ENCODE measurements at regions not wholly inside any gene's neighbourhood (a gene's known extent, or its start where the extent isn't known, plus 50 kb on each side); places are given as distances from the start of the nearest gene placed in this dataset.
A peak's percentile ranks its signal among the peaks of the same experiment; 100 is the strongest.

DNA sequence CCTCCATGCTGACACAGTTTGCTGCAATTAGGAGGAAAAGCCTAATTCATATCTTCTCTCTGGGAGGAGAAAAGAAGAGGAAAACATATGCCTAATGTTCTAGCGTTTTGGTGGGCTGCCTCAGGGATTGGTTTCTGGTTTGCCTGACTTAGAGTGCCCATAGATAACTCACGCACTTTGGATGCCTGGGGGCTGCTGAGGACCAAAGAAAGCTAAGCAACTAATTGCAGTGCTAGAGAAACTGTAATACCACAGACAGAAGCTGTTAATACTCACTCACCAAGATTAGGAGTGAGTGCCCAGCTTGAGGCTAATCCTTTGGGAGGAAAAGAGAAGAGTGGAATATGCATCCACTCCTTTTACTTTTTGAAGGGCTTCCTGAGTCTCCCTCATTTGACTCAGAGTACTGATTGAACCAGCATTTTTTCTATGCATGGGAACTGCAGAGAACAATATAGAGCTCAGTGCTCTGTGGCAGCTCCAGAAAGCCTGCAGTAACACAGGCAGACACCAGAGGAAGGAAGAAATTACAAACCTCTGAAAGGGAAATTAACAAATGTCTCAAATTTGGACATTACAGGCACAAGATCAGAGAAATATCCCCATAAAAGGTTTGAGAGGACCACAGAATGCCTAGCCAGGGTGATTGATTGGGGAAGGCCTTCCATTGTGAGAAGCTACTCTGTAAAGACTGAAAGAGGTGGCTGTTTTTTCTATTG is 666.4 kb downstream of the OLFM4 start:
- no peak for DNase-seq (ENCODE audit: low spot score)

DNA sequence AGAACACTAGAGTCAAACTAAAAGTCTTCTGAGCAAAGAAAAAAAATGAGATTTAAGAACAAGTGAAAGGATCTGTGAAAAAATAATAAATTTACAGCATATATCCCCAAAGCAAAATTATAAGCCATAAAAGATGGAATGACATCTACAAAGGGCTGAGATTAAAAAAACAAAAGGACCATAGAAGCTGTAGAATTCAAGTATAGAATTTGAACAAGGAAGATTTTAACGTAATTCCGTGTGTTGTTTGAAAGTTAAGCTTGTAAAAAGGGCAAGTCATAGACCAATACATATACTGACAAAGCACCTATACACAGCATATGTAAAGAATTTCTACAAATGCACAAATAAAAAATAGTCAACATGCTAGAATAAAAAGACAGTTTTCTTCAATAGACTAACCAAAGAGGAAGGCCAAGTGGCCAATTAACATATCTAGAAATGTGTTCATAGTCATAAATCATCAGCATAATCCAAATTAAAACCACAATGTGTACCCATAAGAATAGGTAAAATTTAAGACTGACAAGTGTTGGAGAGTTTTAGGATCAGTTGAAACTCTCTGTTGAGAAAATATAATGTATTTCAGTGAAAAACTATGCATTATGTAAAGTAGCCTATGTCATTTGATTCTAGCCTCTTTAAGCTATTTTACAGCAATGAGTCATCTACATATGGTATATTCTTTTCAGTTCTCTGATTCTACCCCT is 674.9 kb downstream of the OLFM4 start:
- no peak for DNase-seq (ENCODE audit: low spot score)

DNA sequence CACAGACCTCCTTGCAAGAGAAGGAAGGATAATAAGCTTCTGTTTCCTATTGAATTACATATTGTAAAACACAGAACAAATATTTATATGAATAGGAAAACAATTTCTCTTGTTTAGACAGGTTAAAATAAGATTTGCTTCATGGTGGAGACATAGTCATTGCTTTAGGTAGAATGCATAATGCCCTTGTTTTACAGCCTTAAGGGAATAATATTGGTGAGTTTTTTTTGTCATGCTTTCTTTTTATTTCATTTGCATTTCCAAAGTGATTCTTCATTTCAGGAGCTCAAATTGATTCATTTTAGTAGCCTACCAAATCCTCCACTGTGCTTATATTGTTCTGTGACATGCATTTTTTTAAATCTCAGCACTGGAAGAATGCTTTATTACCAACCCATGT is 690.7 kb downstream of the OLFM4 start:
- no peak for DNase-seq (ENCODE audit: low spot score)

DNA sequence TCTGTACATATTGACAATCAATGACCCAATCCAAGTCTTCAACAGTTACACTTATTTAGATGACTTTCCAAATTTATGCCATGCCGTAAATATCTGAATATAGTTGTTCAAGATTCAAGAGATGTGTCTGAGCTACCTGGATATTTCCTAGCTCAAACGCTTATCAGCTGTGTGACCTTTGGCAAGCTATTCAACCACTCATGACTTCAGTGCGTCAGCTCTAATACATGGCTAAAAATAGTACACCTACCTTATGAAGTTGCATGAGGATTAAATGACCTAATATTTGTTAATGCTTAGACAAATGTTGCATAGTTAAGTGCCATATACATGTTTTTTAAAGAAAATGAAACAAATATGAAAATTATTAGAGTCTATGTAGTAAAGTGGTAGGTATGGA is 704.1 kb downstream of the OLFM4 start:
- no peak for DNase-seq (ENCODE audit: low spot score)

DNA sequence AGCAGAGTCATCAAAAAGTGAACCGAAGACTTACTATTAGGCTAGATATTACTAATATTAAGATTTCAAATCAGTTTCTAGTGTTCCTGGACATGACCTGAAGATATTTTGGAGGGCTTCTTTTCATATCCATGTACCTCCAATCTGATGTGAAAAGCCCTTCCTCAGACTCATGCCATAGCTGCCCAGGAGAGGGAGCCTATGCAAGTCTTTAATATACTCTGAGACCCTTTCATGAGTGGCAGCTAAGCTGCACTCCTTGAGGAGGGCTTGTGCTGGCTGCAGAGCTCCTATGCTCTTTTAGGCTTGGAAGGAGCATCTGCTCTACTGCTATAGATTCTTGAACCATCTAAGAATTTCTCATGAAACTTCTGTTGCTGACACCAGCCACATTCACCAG is 715.3 kb downstream of the OLFM4 start:
- no peak for DNase-seq (ENCODE audit: low spot score)

DNA sequence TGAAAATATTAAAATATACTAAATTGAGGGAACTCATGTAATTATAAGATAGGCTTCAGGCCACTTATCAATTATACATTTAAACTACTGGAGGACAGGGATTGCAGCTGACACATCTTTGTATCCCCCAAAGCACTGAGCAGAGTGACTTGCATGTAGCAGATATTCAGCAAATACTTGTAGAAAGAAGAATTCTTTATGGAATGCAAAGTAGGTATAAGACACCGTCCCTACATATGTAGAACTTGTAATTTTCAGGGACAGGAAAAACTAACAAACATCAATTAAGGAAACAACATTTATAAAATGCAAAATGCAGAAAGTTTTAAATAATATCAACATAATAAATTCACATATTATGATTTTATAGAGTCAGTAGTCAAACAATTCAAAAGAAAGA is 719.2 kb downstream of the OLFM4 start:
- no peak for DNase-seq (ENCODE audit: low spot score)

DNA sequence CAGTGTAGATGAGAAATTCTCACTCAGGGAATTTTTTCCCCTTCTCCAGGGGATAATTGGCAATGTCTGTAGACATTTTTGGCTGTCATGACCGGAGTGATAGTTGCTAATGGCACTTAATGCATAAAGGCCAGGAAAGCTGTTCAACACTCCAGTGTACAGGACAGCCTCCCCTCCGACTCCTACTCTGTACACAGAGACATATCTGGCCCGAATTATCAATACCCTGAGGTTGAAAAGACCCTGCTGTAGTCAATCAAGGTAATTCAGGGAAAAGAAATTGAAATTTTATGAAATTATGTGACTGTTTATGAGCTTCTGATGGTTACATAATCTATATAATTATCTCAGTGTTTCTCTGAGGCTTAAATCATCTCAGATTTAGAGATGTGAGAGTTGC is 720.7 kb downstream of the OLFM4 start:
- no peak for DNase-seq (ENCODE audit: low spot score)

DNA sequence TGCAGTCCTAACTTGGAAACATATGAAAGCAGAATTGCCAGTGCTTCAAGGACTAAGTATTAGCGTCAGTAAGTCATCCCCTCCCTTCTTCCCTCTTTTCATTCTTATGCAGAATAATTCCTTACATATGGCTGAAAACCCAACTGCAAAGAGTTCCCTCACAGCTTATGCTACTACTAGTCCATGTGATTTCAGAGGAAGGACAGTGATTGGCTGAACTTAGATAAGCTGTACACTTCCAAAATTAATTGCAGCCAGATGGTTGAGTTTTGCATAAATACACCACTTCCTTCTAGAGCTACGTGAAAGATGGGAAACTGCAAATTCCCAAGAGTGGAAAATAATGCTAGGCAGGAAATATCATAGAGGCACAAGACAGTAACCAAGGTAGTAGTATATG is 730.4 kb downstream of the OLFM4 start:
- no peak for DNase-seq (ENCODE audit: low spot score)

DNA sequence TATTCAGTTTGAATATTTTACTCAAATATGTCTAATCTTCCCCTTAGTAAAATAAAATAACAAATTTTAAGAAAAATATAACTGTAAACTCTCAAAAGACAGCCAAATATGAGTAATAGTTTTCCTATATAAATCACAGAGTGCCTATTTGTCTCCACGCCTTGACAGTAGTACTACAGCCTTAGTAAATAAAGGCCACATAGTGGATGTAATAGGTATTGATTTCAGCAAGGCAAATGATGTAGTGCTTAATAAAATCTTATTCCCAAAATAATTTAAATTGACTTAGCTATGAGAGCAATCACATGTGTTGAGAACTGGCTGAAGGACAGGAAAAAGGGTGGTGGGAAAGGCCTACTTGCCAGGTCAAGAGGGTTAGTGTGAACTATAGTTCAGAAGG is 747.2 kb downstream of the OLFM4 start:
- DNase-seq (ENCODE audit: low spot score), result no peak

DNA sequence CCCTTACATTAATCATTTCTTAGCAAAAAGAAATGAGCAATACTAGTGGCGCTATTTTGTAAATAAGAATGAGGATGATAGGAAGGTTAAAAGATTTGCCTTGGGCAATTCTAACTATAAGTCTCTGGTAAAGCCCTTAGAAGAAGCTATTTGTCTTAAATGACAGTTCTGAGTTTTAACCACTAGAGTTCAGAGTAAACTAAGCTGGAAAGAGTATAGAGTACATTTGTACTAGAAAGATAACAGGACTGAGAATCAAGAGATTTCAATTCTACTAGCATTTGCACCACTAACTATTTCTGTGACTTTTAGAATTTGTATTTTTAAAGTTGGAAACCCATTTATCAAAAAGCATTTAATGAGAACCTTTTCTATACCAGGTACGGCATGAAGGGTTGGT is 750.3 kb downstream of the OLFM4 start:
- no peak for DNase-seq (ENCODE audit: low spot score)

DNA sequence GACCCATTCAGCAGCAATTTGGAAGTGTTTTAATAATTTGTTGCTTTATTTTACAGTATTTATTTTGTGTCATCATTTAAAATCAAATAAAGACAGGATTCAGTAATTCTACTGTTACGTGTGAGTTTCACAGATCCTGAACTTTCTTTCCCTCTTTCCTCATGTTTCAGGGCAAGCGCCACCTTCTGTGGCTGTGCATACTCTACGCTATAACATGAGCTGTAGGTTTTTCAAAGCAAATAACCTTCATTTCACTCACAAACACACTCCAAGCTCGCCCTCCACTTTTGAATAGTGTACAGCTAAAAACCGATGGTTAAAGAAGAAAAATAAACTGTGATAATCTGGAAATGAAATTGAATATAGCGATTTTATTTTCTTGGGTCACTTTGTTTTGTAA is 753.3 kb downstream of the OLFM4 start:
- DNase-seq (ENCODE audit: low spot score), result no peak

DNA sequence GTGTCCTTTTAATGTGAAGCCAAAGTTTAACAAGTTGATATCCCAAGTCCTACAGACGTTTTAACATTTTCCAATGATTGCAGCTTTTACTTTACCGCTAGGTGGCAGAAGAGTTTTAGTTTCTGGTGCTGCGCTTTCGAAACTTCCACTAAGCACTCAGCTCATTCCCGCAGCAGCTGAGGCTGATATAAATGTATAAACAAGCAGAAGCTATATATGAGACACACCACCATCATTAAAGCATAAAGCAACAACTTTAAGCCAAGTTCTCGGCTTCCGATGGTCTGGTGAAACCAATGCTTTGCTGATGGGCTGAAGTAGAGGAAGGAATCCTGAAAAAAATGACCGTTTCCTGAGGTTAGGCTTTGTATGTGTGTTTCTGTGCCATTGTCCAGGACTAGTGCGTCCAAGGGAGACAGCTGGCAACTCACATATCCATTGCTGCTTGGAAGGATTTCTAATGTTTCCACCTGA is 753.9 kb downstream of the OLFM4 start:
- DNase-seq (ENCODE audit: low spot score), result peak; percentile 7

DNA sequence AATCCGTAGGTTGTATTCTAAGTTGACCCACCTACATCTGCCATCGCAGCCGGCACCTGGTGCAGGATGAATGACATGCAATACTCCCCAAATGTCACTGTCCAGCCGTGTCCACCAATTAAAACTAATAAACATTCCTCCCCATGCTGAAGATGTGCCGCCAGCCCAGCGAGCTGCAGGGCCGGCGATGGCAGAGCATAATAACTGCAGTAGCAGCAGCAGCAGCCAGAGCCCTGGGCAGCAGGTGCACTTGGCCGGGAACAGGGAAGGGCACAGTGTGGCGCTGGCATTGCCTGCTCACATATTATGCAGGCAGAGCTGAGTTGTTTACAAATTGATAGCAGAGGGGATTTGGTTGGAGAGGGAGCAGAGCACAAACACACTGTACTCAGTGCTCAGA is 754.9 kb downstream of the OLFM4 start:
- DNase-seq (ENCODE audit: low spot score), result no peak

DNA sequence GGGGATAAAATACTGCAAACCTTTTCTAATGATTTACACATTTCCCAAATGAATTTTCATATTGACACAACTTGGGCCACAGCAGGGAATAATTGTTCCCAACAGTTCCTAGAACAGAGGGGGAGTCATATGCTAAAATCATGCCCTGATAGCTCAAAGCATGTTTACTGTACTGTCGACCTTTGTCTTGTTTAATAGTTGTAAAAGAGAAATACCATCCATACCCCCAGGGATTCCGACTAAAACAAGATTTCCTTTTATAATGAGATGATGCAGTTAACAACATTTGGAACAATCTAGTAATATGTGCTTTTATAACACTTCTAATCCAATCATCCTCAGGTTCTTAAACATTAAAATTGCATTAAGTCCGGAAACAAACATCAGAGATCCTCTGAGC is 759.7 kb downstream of the OLFM4 start:
- no peak for DNase-seq (ENCODE audit: low spot score)

DNA sequence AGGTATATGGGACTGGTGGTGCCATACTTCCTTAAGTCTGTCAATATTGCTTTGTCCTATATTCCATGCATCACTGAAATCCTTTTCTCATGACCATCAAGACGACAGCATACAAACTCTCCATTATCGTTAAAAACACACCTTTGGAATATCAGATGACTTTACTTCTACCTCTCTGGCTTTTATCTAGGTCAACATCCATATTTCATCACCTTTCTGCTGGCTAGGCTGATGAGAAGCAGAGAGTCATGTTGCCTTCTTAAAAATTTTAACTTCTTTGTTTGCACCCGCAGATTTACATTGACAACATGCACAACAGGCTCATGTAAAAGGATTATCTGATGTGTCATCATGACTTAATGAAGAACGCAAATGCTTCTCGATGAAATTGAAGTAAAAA is 771.4 kb downstream of the OLFM4 start:
- no peak for DNase-seq (ENCODE audit: low spot score)

DNA sequence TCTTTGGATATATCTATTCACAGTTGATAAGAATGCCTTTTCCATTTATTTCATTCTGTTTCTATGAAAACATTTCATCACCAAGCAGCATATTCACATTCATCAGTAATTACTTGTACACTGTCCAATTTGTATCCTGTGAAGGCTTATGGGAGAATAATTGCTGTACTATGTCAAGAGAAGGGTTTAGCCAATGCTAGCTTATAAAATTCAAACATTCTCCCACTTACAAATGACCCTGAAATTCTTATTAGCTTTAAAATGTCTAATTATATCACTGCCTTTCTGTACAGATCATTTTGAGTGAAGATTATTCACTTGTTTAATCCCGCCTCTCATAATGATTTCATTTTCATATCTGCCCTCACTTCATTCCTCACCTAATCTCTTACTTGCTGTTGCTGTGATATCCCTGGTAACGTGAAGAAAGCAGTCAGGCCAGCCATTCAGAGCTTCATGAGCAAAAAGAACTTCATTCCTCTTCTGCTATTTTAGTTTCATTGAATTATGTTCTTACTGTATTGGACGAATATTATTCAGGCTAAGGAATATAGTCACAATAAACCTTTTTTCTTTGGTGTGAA is 778.7 kb downstream of the OLFM4 start:
- no peak for DNase-seq (ENCODE audit: low spot score)

DNA sequence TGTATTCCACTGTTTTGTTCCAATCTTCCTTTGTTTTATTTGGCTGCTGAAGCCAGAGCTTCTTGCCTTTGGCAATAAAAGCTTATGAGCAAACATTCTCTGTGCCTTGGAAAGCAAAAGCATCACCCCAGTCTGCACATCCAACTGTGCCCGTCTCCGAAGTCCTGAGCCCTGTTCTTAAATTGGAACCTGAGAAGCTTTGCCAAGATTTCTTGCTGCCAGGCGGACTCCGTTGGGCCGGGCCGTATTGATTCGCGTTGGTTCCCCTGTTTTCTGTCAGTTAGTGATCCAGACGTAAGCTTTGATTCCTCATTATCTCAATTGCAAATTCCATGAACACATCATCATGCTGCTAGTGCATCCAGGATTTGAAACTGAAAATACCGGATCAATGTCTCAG is 793.0 kb downstream of the OLFM4 start:
- no peak for DNase-seq (ENCODE audit: low spot score)

DNA sequence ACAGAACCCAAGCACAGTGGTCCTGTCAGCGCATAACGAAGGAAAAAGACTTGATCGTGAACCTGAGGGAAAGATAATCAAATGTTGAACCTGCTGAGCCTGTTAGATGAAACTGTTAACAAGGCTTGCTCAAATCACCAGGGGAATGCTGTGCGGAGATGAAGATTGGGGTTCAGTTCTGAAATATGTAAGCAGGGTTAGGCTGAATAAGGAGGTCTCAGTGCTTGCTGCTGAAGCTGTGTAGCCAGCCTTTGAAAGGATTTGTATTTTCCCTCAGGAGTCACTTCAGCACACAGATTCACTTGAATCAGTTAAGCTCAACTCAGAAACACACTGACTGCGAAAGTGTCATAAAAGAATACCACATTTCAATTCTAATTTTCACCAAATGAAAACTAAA is 793.5 kb downstream of the OLFM4 start:
- DNase-seq (ENCODE audit: low spot score), result no peak

DNA sequence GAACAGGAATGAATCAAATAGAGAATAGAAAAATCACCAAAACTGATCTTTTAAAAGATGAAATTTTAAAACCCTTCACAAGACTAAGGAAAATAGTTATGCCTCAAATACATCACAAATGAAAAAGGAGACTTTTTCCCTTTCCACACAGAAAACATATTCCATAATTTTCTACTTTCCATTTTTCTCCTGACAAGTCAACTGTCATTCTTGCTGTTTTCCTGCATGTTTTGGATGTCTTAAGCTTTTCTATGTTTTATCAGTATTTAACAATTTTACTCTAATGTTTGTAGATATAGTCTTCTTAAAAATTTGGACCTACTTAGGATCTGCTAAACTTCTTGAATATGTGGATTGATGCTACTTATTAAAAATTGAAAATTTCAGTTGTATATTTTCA is 810.8 kb downstream of the OLFM4 start:
- no peak for DNase-seq (ENCODE audit: low spot score)

DNA sequence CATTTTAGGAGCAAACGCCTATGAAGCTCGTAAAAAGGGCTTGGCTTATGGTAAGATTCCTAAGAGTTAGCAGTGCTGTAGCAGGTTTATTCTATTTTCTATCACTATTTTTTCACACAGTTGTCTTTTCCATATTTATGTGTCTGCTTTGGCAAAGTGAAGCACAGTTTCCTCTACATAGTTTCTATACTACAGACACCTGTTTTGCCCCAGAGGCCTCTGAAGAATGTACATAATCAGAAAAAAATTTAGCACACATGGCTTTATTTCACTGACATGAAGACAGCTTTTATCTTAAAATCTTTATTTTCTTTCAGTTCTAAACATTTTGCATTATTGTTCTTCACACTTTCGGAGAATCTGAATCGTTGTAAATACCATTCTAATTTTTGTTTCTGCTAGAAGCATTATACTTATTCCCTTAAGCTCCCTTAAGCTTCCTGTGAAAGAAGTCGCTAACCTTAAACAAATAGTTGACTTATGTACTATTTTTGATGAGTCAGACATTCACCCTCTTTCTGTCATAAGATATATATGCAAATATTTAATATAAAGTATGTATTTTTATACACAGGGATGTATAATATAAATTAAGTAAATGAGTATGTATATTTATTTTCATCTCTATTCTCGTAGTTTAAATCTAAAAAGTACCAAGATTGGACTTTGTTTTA is 816.0 kb downstream of the OLFM4 start:
- no peak for DNase-seq (ENCODE audit: low spot score)

DNA sequence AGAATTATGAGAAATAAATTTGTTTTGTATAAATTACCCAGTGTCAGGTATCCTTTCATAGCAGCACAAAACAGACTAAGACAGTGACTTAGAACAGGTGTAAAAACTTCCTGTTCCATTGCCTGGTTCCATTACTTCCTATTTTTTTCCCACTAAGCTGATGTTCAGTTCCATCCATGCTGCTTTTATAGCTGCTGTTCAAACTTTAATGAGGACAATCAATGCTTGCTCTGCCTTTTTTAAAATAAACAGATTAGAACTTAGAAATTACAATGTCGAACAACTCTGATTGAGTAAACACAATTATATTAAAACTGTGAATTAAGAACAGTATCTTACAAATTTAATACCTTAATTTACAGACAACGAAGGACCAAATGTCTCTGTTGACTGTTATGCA is 818.9 kb downstream of the OLFM4 start:
- no peak for DNase-seq (ENCODE audit: low spot score)

DNA sequence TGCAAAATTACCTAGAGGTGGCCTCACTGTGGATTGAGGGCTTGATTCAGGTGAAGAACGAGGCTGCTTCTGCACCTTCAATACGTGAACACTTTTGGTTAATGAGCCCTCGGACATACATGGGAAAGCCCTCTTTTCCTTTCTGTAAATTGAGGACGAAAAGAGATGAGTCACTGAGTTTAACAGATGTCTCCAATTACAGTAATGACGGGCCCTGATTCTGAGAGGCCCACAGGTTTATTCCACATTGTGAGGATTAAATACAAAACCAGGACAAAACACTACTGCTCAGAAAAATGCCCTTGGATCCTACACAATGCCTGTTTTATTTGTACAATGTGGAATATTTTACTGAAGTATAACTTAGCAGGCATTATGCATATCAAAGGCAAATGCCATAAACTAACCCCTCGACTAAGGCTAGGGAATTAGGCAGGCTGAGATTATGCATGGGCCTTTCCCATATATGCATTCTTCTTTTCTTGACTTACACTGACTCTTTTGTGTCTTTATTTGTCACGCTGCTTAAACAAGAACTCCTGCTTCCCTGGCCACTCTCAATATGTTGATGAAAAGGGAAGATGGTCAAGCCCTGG is 819.9 kb downstream of the OLFM4 start:
- no peak for DNase-seq (ENCODE audit: low spot score)

DNA sequence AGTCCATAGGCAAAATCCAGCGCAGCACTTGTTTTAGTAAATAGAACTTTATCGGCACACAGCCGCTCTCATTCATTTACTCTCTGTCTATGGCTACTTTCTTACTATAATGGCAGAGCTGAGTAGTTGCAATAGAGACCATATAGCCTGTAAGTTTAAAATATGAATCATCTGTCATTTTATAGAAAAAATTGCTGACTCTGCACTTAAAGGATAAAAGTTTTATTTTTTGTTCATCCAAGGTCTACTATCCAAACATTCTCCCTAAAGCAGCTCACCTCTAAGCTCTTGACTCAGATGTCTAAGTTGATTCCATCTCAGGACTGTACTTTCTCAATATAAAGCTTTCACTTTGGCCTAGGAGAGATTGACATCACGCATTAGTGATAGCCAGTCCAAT is 825.7 kb downstream of the OLFM4 start:
- DNase-seq (ENCODE audit: low spot score), result no peak
